ENCODE measurements at regions not wholly inside any gene's neighbourhood (a gene's known extent, or its start where the extent isn't known, plus 50 kb on each side); places are given as distances from the start of the nearest gene placed in this dataset.

DNA sequence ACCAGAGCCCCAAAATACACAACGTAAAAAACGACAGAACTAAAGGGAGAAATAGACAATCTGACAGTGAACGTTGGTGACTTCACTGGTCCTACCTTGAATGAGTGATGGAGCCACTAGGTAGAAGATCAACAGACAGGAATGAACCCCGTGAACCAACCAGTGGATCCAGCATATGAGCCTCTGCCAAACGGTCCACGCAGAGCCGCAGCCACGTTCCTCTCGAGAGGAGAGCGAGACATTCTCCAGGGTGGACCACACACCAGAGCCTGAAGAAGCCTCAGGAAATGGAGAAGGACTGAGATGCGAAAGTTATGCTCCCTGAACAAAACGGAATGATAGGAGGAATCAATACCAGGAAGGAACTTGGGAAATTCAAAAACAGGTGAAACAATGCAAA, 178.4 kb downstream of the RTP5 start:
- no peak overlapping the region for H3K14ac ChIP-seq (ENCODE audit: insufficient read length)
- no peak overlapping the region for H4K91ac ChIP-seq (replicated peaks; ENCODE audit: insufficient read length, low read length)
- no peaks in the 10 kb centered on the region for H3K36me3 ChIP-seq (ENCODE audit: control insufficient read depth in 2 of 4, insufficient read depth in 4 of 4, low read length in 3 of 4)
- no peaks in the 10 kb centered on the region for H3K79me2 ChIP-seq (ENCODE audit: control insufficient read depth in 1 of 2, insufficient read depth in 2 of 2, low read length in 2 of 2)
- no peak overlapping the region for H3K27ac ChIP-seq (ENCODE audit: low read depth, low read length)
- no peak overlapping the region for H2BK120ac ChIP-seq (replicated peaks; ENCODE audit: low read depth, low read length)
- H2BK12ac ChIP-seq (ENCODE audit: low read depth, low read length), result no peak overlapping the region
- H4K8ac ChIP-seq (ENCODE audit: extremely low read depth, insufficient read depth, low read length), result no peak overlapping the region
- H2AK5ac ChIP-seq (ENCODE audit: low read depth, low read length), result no peak overlapping the region
- no peak overlapping the region for H3K18ac ChIP-seq (ENCODE audit: extremely low read depth, low read length)
- no peak for TF ChIP-seq EZH2 (IDR thresholded peaks at IDR 0.05; ENCODE audit: low read depth, low read length, severe bottlenecking)
- TF ChIP-seq SRF (IDR thresholded peaks at IDR 0.05; ENCODE audit: low read depth, low read length), result no peak
- no peak for TF ChIP-seq NANOG (IDR thresholded peaks at IDR 0.05; ENCODE audit: insufficient read depth, low read depth, low read length, poor library complexity, severe bottlenecking)
- TF ChIP-seq, protein P1, sequence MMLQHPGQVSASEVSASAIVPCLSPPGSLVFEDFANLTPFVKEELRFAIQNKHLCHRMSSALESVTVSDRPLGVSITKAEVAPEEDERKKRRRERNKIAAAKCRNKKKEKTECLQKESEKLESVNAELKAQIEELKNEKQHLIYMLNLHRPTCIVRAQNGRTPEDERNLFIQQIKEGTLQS (IDR thresholded peaks at IDR 0.05; ENCODE audit: insufficient read depth, low read depth, low read length), result no peak
- TF ChIP-seq PHF8 (conservative IDR thresholded peaks at IDR 0.05; ENCODE audit: low read depth, low read length), result no peak
- no peak for TF ChIP-seq SP1 (IDR thresholded peaks at IDR 0.05; ENCODE audit: low read depth, low read length)
- TF ChIP-seq POLR2A (IDR thresholded peaks at IDR 0.05; ENCODE audit: control extremely low read depth in 1 of 2, low read depth in 2 of 2, low read length in 2 of 2), result no peak
- TF ChIP-seq YY1 (IDR thresholded peaks at IDR 0.05; ENCODE audit: low read depth, low read length), result no peak
- ChIA-PET CTCF (ENCODE audit: partially characterized antibody) (no interaction called here), POLR2A (ENCODE audit: partially characterized antibody) (no interaction called here)
- DNase-seq (ENCODE audit: low read depth in 1 of 2, low spot score in 2 of 2), result no peak
- no peak overlapping the region for H4K5ac ChIP-seq (ENCODE audit: insufficient read length, low read depth, low read length)
- H3K27me3 ChIP-seq (replicated peaks in 1 of 4; ENCODE audit: control insufficient read depth in 3 of 4, extremely low read depth in 1 of 4, insufficient read depth in 3 of 4, low read length in 3 of 4), result peaks cover 33 to 88% (median 70%) of the 10 kb centered on the region in 4 experiments
- 92% methylated on average over 12 of the region's 12 CpGs; no CpG with 5 or more reads in 1 of the 2 experiments for WGBS, 2 experiments (ENCODE audit: extremely low coverage in 1 of 2, insufficient coverage in 1 of 2, insufficient read length in 1 of 2, insufficient replicate concordance in 2 of 2, low coverage in 1 of 2, low lambda C conversion rate in 2 of 2, missing lambda C conversion rate in 1 of 2)
- H2BK5ac ChIP-seq (ENCODE audit: low read depth, low read length), result no peak overlapping the region
- no peak overlapping the region for H3K9ac ChIP-seq (replicated peaks in 1 of 4; ENCODE audit: extremely low read depth in 1 of 4, low read depth in 3 of 4, low read length in 3 of 4)
- no peak overlapping the region for H2AFZ ChIP-seq (ENCODE audit: low read length)
- H3K4me2 ChIP-seq (ENCODE audit: insufficient read depth in 1 of 2, low read depth in 2 of 2, low read length in 2 of 2), result no peak overlapping the region
- no peaks in the 10 kb centered on the region; a peak in 1 of 4 replicates for H3K9me3 ChIP-seq (ENCODE audit: insufficient read depth in 2 of 2, low read depth in 1 of 2, low read length in 1 of 2)
- no peaks in the 10 kb centered on the region for H3K23me2 ChIP-seq (ENCODE audit: low read depth, low read length)
- H3K56ac ChIP-seq (replicated peaks; ENCODE audit: insufficient read length, low read depth, low read length), result no peak overlapping the region
- H3K4me1 ChIP-seq (replicated peaks in 1 of 4; ENCODE audit: control insufficient read depth in 3 of 4, insufficient read depth in 4 of 4, low read length in 3 of 4), result no peaks in the 10 kb centered on the region; a peak in 1 of 7 replicates
- H2BK15ac ChIP-seq (ENCODE audit: low read length), result no peak overlapping the region
- H3K23ac ChIP-seq (ENCODE audit: insufficient read length), result no peak overlapping the region
- H2BK20ac ChIP-seq (ENCODE audit: low read length), result no peak overlapping the region
- FAIRE-seq, result no peak
- H3K4me3 ChIP-seq (ENCODE audit: extremely low read depth in 1 of 4, insufficient read depth in 2 of 4, low read depth in 3 of 4, low read length in 4 of 4), result no peak overlapping the region
- no peaks in the 10 kb centered on the region for H3K79me1 ChIP-seq (ENCODE audit: low read depth, low read length)
- H3K4ac ChIP-seq (replicated peaks; ENCODE audit: insufficient read length, low read depth, low read length), result no peak overlapping the region
- peaks cover 2 to 7% of the 10 kb centered on the region in 2 experiments for H4K20me1 ChIP-seq (replicated peaks in 1 of 2; ENCODE audit: control insufficient read depth in 1 of 2, insufficient read depth in 2 of 2, low read length in 2 of 2)

All from H1 (cell line).